ENCODE measurements at regions not wholly inside any gene's neighbourhood (a gene's known extent, or its start where the extent isn't known, plus 50 kb on each side); places are given as distances from the start of the nearest gene placed in this dataset.

DNA sequence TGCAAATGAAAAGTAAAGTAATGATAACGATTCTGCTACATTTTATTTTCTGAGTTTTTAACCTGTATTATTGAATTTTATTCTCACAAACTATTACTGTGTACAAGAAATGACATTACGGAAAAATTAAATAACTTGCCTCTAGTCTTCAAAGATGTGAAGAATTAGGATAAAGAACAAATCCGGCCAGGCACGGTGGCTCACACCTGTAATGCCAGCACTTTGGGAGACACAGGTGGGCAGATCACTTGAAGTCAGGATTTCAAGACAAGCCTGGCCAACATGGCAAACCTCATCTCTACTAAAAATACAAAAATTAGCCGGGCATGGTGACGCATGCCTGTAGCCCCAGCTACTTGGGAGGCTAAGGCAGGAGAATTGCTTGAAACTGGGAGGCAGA lies 1584.4 kb upstream of the SEL1L start:
- 91 to 95% methylated on average over 6 of the region's 6 CpGs for WGBS, 2 donors
- H3K9me3 ChIP-seq: no peaks in the 10 kb centered on the region

DNA sequence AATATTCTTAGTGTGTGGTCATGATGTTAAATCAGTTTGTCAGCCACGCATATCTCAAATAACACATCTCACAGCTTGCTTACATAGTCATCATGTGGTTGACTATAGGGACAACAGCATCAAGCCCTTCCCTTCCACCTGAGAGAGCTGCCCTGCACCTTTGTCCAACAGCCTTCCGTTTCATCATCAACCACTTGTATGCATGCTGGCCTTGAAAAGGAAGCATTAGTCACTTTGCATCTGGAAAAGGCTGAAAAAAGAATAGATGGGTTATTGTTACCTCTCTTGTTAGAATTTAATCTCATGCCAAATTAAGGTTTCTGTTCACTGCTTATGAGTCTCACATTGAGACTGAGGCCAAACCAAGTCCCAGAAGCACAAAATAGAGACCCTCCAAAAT lies 1586.5 kb upstream of the SEL1L start:
- Histone ChIP-seq H3K4me1 (no peaks in the 10 kb centered on the region), H3K36me3 (no peaks in the 10 kb centered on the region), H3K27ac (no peak overlapping the region), H3K27me3 (no peaks in the 10 kb centered on the region), H3K4me3 (no peak overlapping the region), H3K9me3 (no peaks in the 10 kb centered on the region)
- intact Hi-C loops (cut with DNase I): no loop called here
- no peak for DNase-seq
- WGBS, 2 donors: 75 to 87% methylated on average over 2 of the region's 2 CpGs
- TF ChIP-seq POLR2A (IDR thresholded peaks at IDR 0.05): no peak
- TF ChIP-seq CTCF (IDR thresholded peaks at IDR 0.05): no peak
- no peak for TF ChIP-seq EP300 (IDR thresholded peaks at IDR 0.05)
- no peak for TF ChIP-seq POLR2AphosphoS5 (IDR thresholded peaks at IDR 0.05)

More for the DNA sequence above, 1584.4 kb upstream of the SEL1L start:
- TF ChIP-seq CTCF (IDR thresholded peaks at IDR 0.05) (no peak), POLR2AphosphoS5 (IDR thresholded peaks at IDR 0.05) (no peak), EP300 (IDR thresholded peaks at IDR 0.05) (no peak), POLR2A (IDR thresholded peaks at IDR 0.05) (no peak)
- Histone ChIP-seq H3K27ac (no peak overlapping the region), H3K4me3 (no peak overlapping the region), H3K4me1 (no peaks in the 10 kb centered on the region), H3K36me3 (no peaks in the 10 kb centered on the region), H3K27me3 (no peaks in the 10 kb centered on the region)
- DNase-seq: no peak
- intact Hi-C loops (cut with DNase I): no loop called here

- DNase-seq: no peak
- 82 to 83% methylated on average over 4 of the region's 4 CpGs for WGBS, 2 donors
Observed at GRCh38 chr14:83126076-83126475, 1592.4 kb upstream of the SEL1L start.

DNA sequence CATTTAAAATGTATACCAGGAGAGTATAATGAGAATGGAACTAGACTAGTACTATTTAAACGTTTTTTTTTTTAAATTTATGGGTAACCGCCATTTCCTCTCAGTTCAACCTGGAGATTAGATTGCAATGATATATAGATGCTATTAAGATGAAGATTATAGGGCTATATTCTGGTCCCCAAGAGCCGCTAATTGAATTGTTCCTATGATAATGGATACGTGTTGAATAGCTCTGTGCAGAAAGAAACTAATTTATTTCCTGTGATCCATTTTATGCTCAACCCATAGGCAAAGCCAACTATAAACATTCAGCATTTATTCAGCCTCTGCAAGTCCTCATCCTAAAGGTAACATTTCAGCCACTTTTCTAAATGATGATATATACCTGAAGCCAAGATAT lies 1595.1 kb upstream of the SEL1L start:
- intact Hi-C loops (cut with DNase I): no loop called here
- no peak for DNase-seq
- TF ChIP-seq EP300 (IDR thresholded peaks at IDR 0.05) (no peak), POLR2AphosphoS5 (IDR thresholded peaks at IDR 0.05) (no peak), CTCF (IDR thresholded peaks at IDR 0.05) (no peak), POLR2A (IDR thresholded peaks at IDR 0.05) (no peak)
- Histone ChIP-seq H3K9me3 (no peaks in the 10 kb centered on the region), H3K36me3 (no peaks in the 10 kb centered on the region), H3K4me3 (no peak overlapping the region), H3K4me1 (no peaks in the 10 kb centered on the region), H3K27ac (no peak overlapping the region), H3K27me3 (no peaks in the 10 kb centered on the region)
- 61 to 72% methylated on average over 4 of the region's 4 CpGs for WGBS, 2 donors

More at GRCh38 chr14:83126076-83126475, 1592.4 kb upstream of the SEL1L start:
- Histone ChIP-seq H3K9me3 (no peaks in the 10 kb centered on the region), H3K27me3 (no peaks in the 10 kb centered on the region), H3K27ac (no peak overlapping the region), H3K36me3 (no peaks in the 10 kb centered on the region), H3K4me1 (no peaks in the 10 kb centered on the region), H3K4me3 (no peak overlapping the region)
- intact Hi-C loops (cut with DNase I): no loop called here
- TF ChIP-seq POLR2AphosphoS5 (IDR thresholded peaks at IDR 0.05) (no peak), EP300 (IDR thresholded peaks at IDR 0.05) (no peak), CTCF (IDR thresholded peaks at IDR 0.05) (no peak), POLR2A (IDR thresholded peaks at IDR 0.05) (no peak)

- 85 to 88% methylated on average over 3 of the region's 3 CpGs for WGBS, 2 donors
- no peak for DNase-seq
- no peaks in the 10 kb centered on the region for H3K27me3 ChIP-seq
- intact Hi-C loops (cut with DNase I): no loop called here
- no peaks in the 10 kb centered on the region for H3K36me3 ChIP-seq
- H3K4me3 ChIP-seq: no peak overlapping the region
- no peak overlapping the region for H3K27ac ChIP-seq
- TF ChIP-seq EP300 (IDR thresholded peaks at IDR 0.05) (no peak), POLR2A (IDR thresholded peaks at IDR 0.05) (no peak), POLR2AphosphoS5 (IDR thresholded peaks at IDR 0.05) (no peak), CTCF (IDR thresholded peaks at IDR 0.05) (no peak)
- no peaks in the 10 kb centered on the region for H3K4me1 ChIP-seq
- no peaks in the 10 kb centered on the region for H3K9me3 ChIP-seq
Observed at GRCh38 chr14:83129496-83129895, 1595.8 kb upstream of the SEL1L start.

Data from sigmoid colon (tissue), 6 donors.